HG03039 (cell line): ENCODE measurements at regions not wholly inside any gene's neighbourhood (a gene's known extent, or its start where the extent isn't known, plus 50 kb on each side); places are given as distances from the start of the nearest gene placed in this dataset.

Experiments used
- ATAC-seq: cut with Tn5 transposase; IDR thresholded peaks from one replicate; pipeline ENCODE4 v1.9.1; 2021; ENCODE audit warnings: mild to moderate bottlenecking, moderate library complexity; ENCODE audit not compliant: unreplicated experiment

GRCh38 chr17:69605571-69605970 is 191.1 kb downstream of the MAP2K6 start:
- ATAC-seq: no peak

GRCh38 chr17:69606142-69606800 is 191.8 kb downstream of the MAP2K6 start:
- ATAC-seq: no peak

GRCh38 chr17:69607162-69607834 is 192.8 kb downstream of the MAP2K6 start:
- peak; percentile 92 for ATAC-seq

- ATAC-seq: no peak
Measured at GRCh38 chr17:69608141-69608540, 193.6 kb downstream of the MAP2K6 start.

GRCh38 chr17:69608808-69609472 is 194.4 kb downstream of the MAP2K6 start:
- ATAC-seq: no peak

- no peak for ATAC-seq
Measured at GRCh38 chr17:69609473-69610305, 195.2 kb downstream of the MAP2K6 start.

GRCh38 chr17:69620363-69620762 is 205.9 kb downstream of the MAP2K6 start:
- ATAC-seq: no peak

GRCh38 chr17:69625474-69625873 is 211.0 kb downstream of the MAP2K6 start:
- ATAC-seq: no peak

- ATAC-seq: no peak
Measured at GRCh38 chr17:69630056-69630635, 215.6 kb downstream of the MAP2K6 start.

GRCh38 chr17:69634844-69635243 is 220.3 kb downstream of the MAP2K6 start:
- no peak for ATAC-seq

- no peak for ATAC-seq
Measured at GRCh38 chr17:69637446-69638156, 223.1 kb downstream of the MAP2K6 start.

GRCh38 chr17:69639096-69639495 is 224.6 kb downstream of the MAP2K6 start:
- ATAC-seq: no peak

GRCh38 chr17:69640073-69640472 is 225.6 kb downstream of the MAP2K6 start:
- ATAC-seq: no peak

- ATAC-seq: no peak
Measured at GRCh38 chr17:69643686-69644085, 229.2 kb downstream of the MAP2K6 start.

GRCh38 chr17:69646729-69647128 is 232.2 kb downstream of the MAP2K6 start:
- ATAC-seq: no peak

GRCh38 chr17:69650881-69651280 is 236.4 kb downstream of the MAP2K6 start:
- no peak for ATAC-seq

GRCh38 chr17:69651921-69652320 is 237.4 kb downstream of the MAP2K6 start:
- ATAC-seq: no peak

- ATAC-seq: no peak
Measured at GRCh38 chr17:69654981-69655855, 240.7 kb downstream of the MAP2K6 start.

- ATAC-seq: no peak
Measured at GRCh38 chr17:69655902-69656301, 241.4 kb downstream of the MAP2K6 start.
